SK-N-SH (cell line): ENCODE measurements at regions not wholly inside any gene's neighbourhood (a gene's known extent, or its start where the extent isn't known, plus 50 kb on each side); places are given as distances from the start of the nearest gene placed in this dataset.

Source experiments
- ELF1 ChIP-seq: IDR thresholded peaks from 2 replicates; pipeline ENCODE4 v1.4.0; 2012
- GABPA ChIP-seq: IDR thresholded peaks from 2 replicates; pipeline ENCODE4 v1.4.0; 2012; ENCODE audit warnings: low read depth, mild to moderate bottlenecking
- MAX ChIP-seq: IDR thresholded peaks from 2 replicates; pipeline ENCODE4 v1.4.0; 2012; ENCODE audit warnings: low read depth
- REST ChIP-seq: IDR thresholded peaks from 2 replicates; pipeline ENCODE4 v1.6.1; 2012; ENCODE audit warnings: mild to moderate bottlenecking, low read depth, low read length, moderate library complexity
- SIN3A ChIP-seq: IDR thresholded peaks from 2 replicates; pipeline ENCODE4 v1.6.1; 2012; ENCODE audit warnings: low read depth, mild to moderate bottlenecking, low read length, moderate library complexity, borderline replicate concordance
- ZBTB33 ChIP-seq: IDR thresholded peaks from 2 replicates; pipeline ENCODE4 v1.4.0; 2012; ENCODE audit warnings: low read depth, borderline replicate concordance
- TF ChIP-seq, protein P1 (sequence below): fragments of 200-600 bp; sonication (generic); IDR thresholded peaks from 2 replicates; pipeline ENCODE4 v1.6.1; 2017; ENCODE audit warnings: antibody characterized with exemption, mild to moderate bottlenecking, moderate library complexity

- TF ChIP-seq, protein P1, sequence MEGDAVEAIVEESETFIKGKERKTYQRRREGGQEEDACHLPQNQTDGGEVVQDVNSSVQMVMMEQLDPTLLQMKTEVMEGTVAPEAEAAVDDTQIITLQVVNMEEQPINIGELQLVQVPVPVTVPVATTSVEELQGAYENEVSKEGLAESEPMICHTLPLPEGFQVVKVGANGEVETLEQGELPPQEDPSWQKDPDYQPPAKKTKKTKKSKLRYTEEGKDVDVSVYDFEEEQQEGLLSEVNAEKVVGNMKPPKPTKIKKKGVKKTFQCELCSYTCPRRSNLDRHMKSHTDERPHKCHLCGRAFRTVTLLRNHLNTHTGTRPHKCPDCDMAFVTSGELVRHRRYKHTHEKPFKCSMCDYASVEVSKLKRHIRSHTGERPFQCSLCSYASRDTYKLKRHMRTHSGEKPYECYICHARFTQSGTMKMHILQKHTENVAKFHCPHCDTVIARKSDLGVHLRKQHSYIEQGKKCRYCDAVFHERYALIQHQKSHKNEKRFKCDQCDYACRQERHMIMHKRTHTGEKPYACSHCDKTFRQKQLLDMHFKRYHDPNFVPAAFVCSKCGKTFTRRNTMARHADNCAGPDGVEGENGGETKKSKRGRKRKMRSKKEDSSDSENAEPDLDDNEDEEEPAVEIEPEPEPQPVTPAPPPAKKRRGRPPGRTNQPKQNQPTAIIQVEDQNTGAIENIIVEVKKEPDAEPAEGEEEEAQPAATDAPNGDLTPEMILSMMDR = no peak
- TF ChIP-seq GABPA (no peak), ZBTB33 (no peak), ELF1 (no peak), REST (no peak), SIN3A (no peak), MAX (no peak)
Measured at GRCh38 chr18:55735969-55736368, 148.0 kb upstream of the TCF4 start.
